Tibial nerve (tissue), 4 donors: ENCODE measurements at regions not wholly inside any gene's neighbourhood (a gene's known extent, or its start where the extent isn't known, plus 50 kb on each side); places are given as distances from the start of the nearest gene placed in this dataset.

Experiments
- CTCF ChIP-seq, 5 experiments: fragments of 200-600 bp in 3 of 5; fragments of 450-650 bp in 2 of 5; sonication (generic) in 3 of 5; IDR thresholded peaks; one replicate each; pipeline ENCODE4 v1.5.1; 2016 to 2019; ENCODE audit warnings: antibody characterized with exemption in 5 of 5, mild to moderate bottlenecking in 3 of 5, moderate library complexity in 2 of 5
- EP300 ChIP-seq, 2 donors: sonication (generic); formaldehyde crosslinking; IDR thresholded peaks; one replicate each; pipeline ENCODE4 v1.6.1; 2017; ENCODE audit warnings: antibody characterized with exemption in 2 of 2, mild to moderate bottlenecking in 1 of 2

- TF ChIP-seq EP300 (IDR thresholded peaks at IDR 0.05): no peak
- no peak for TF ChIP-seq CTCF (IDR thresholded peaks at IDR 0.05)
These were observed 286.2 kb downstream of the ACTL7B start for GRCh38 chr9:108569624-108570023.
